Spinal cord (tissue), 9 donors: ENCODE measurements at regions not wholly inside any gene's neighbourhood (a gene's known extent, or its start where the extent isn't known, plus 50 kb on each side); places are given as distances from the start of the nearest gene placed in this dataset.

ENCODE experiments used
- DNase-seq, 6 donors: peaks; one replicate each; pipeline versions ENCODE4 v3.0.0 to v3.0.0-alpha.2; 2013 to 2015; ENCODE audit warnings: low spot score in 6 of 6, low read depth in 4 of 6
- H3K27ac ChIP-seq: one replicate; pipeline ENCODE4 v1.5.1; 2013; ENCODE audit warnings: low read depth, low read length, control low read depth
- H3K27me3 ChIP-seq: one replicate; pipeline ENCODE4 v1.6.1; 2013; ENCODE audit warnings: low read length; ENCODE audit not compliant: control insufficient read depth, insufficient read depth
- H3K36me3 ChIP-seq: one replicate; pipeline ENCODE4 v1.6.1; 2013; ENCODE audit warnings: low read length; ENCODE audit not compliant: control insufficient read depth, insufficient read depth
- H3K4me1 ChIP-seq: one replicate; pipeline ENCODE4 v1.6.1; 2013; ENCODE audit warnings: low read length; ENCODE audit not compliant: control insufficient read depth, insufficient read depth
- H3K4me3 ChIP-seq: one replicate; pipeline ENCODE4 v1.5.1; 2013; ENCODE audit warnings: low read depth, low read length, control low read depth
- H3K9me3 ChIP-seq: one replicate; pipeline ENCODE4 v1.6.1; 2013; ENCODE audit warnings: low read length; ENCODE audit not compliant: control insufficient read depth, insufficient read depth
- WGBS: methylation state at CpG from one replicate; pipeline ENCODE4 v1.1.5; 2013; ENCODE audit warnings: missing lambda C conversion rate; ENCODE audit not compliant: insufficient coverage; 5-methylcytosine and 5-hydroxymethylcytosine counted together
- donor health status: healthy.

DNA sequence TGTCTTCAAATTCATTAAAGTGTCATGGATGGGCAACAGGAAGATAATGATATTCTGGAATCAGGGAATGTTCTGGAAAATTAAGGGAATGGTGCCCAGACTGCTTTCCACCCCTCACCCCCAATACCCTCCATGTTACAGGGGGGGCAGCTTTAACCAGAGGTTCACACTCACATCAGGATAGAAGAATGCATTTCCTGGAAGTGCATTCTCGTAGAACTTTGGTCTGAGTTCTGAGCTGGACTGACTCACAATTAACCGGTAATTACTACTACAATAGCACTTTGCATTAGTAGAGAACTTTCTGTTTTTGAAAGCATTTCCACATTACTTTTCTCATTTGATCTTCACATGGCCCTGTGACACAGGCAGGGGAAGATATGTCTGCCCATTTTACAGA is 52.5 kb upstream of the SHISA3 start:
- Histone ChIP-seq H3K27ac (no peak overlapping the region), H3K27me3 (no peaks in the 10 kb centered on the region), H3K4me1 (no peaks in the 10 kb centered on the region), H3K36me3 (no peaks in the 10 kb centered on the region), H3K4me3 (no peak overlapping the region), H3K9me3 (no peaks in the 10 kb centered on the region)
- DNase-seq = no peak
- no CpG with 5 or more reads among the region's 2 CpGs for whole genome bisulfite sequencing

DNA sequence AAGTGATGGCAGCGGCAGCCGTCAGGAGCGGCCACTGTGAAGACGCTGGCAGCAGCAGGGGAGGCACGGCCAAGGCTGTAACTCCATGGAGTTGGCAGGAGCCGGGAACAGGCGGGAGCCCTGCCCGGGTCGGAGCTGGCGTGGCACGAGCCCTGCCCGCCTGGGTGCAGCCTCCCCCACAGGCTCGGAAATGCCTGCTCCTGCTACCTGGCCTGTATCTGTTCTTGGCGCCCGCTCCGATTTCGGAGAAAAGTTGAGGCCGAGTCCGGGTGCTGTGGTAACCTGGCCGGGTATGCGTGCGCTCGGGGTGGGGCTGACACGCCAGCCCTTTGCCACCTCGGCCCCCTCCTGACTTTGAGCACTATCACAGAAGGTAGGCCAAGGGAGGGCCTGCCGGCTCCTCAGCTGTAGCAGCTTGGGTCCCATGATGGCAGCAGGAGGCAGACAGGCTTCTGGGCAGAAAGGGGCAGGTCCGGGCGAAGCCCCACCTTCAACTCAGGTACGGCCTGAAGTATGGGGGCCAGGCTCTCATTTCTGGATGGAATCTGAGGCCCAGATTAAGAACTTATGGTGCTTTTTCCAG is 51.2 kb upstream of the SHISA3 start:
- no peak overlapping the region for H3K4me3 ChIP-seq
- no peaks in the 10 kb centered on the region for H3K27me3 ChIP-seq
- no peaks in the 10 kb centered on the region for H3K9me3 ChIP-seq
- H3K36me3 ChIP-seq = no peaks in the 10 kb centered on the region
- H3K27ac ChIP-seq = no peak overlapping the region
- 89% methylated on average over 28 of the region's 29 CpGs for whole genome bisulfite sequencing
- H3K4me1 ChIP-seq = no peaks in the 10 kb centered on the region
- peak in 1 of 6 donors; percentile 37 for DNase-seq

DNA sequence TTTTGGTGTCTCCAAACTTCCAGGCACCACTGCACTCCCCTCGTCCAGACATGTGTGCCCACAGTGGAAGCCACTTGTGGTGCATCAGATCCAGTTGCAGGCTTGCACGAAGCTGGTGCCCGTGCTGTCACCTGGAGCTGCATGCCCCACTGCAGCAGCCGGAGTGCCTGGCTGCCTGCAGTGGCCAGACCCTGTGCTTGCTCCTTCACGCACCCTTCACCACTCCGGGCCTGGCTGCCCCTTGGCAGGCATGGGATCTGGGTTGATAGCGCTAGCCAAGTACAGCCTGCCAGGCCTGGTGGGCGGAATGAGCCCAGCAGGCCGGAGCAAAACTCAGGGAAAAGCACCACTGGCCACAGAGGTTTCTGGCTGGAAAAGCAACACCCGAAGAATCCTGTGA is 50.2 kb upstream of the SHISA3 start:
- H3K4me1 ChIP-seq = no peaks in the 10 kb centered on the region
- no peak overlapping the region for H3K27ac ChIP-seq
- H3K4me3 ChIP-seq = no peak overlapping the region
- no peaks in the 10 kb centered on the region for H3K36me3 ChIP-seq
- H3K9me3 ChIP-seq = no peaks in the 10 kb centered on the region
- DNase-seq = no peak
- H3K27me3 ChIP-seq = no peaks in the 10 kb centered on the region
- 93% methylated on average over 10 of the region's 10 CpGs for WGBS
